Left forelimb (tissue), 1 donor: ENCODE measurements at regions not wholly inside any gene's neighbourhood (a gene's known extent, or its start where the extent isn't known, plus 50 kb on each side); places are given as distances from the start of the nearest gene placed in this dataset.

Experiments
- DNase-seq: peaks from one replicate; pipeline ENCODE4 v3.0.0-alpha.2; 2018; ENCODE audit warnings: low spot score

GRCh38 chr2:118698564-118698963 lies 148.9 kb downstream of the EN1 start:
- no peak for DNase-seq

DNA sequence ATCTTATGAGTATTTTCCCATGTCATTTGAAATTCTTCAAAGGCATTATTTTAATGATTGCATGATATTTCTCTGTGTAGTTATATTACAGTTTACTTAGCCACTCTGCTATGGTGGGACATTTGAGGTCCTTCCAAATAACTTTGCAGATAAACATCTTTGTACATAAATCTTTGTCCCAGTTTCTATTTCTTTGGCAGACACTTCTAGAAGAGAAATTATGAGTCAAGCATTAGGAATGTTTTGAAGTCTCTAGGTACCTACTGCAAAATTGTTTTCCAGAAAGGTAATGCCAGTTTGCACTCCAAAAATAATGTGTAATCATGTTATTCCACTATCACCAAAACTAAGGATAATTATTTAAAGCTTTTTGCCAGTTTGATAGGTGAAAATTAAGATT lies 149.7 kb downstream of the EN1 start:
- no peak for DNase-seq

DNA sequence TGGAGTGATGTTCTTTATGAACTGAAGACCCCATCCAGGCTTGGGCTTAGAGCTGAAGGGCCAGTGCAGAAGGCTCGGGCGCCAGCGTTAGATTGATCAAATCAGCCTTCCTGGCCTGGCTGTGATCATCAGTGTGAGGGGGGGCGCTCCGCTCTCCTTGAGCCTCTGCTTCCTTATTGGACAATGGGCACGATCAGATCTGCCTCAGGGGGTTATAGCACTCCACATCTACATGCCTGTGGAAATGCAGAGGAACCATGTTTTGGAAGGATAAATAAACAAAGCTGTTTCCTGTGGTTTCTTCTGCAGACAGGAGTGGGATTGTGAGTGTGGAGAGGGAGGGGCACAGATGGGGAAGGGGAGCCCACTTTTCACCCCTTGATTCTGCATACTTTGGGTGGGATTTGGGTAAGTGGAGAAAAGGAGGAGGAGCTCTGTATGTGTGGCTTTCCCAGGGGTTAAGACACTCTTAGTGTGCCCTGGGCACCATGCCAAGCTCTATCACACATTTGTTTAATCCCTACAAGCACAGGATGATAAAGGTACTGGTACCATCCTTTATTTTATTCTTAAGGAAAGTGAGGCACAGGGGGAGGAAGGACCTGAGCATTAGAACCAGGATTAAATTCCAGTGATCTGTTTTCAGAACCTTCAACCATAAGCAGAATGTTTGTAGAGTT lies 150.5 kb downstream of the EN1 start:
- no peak for DNase-seq

DNA sequence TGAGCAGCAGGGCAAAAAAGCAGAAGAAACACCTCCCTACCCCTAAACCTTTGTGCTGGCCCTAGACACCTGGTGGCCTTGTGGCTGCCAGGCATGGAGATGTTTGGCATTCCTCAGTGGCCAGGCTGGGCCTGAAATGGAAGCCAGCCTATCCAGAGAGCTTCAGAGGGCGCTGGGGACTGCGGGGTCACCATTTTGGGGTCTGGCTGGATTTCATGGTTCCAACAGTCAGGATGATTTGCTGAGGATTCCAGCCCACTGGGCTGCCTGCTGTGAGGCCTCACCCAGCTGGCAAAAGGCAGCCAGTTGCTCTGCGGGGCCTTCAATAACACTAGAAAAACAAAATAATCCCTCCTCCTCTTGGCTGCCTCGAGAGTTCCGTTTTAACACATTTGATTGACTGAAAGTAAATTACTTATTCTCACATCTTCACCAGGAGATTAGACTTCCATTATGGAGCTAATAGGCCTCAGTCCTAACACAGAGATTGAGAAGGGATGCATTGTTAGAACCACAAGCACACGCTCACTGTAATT lies 154.1 kb downstream of the EN1 start:
- DNase-seq, result no peak

GRCh38 chr2:118689874-118690273 lies 157.6 kb downstream of the EN1 start:
- DNase-seq, result no peak

GRCh38 chr2:118689456-118689855 lies 158.0 kb downstream of the EN1 start:
- DNase-seq, result no peak

DNA sequence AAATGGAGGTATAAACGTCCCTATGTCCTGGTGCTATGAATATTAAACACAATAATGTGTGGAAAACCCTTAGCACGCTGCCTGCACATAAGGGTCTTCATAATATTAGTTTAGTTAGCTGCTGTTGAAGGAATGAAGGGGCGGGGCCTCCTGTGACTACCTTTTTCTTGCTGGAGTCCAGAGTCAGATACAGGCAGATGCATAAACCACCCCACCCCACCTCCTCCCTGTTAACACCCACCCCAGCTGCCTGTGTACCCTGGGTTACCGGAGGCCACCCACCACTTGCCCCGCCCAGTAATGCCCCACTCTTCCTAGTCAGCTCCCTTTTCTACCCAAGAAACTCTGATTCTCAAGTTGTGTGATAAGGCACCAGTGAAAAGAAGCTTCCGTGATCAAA lies 158.4 kb downstream of the EN1 start:
- no peak for DNase-seq

DNA sequence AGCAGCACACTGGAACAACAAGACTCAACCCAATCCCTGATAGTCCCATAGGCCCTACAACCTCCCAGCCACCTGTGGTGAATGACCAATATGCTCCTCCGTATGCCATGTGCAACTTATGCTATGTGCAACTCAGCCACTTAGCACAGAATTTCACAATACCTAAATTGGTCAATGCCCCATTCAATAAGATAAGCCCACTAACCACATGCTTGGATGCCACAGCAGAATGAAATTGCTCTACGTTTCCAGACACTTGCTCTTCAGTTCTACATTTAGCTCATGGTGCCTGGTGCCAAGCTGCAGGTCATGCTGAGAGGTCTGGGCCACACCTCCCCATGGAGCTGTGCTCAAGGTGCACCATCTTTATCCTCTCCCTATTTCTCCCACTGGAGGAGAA lies 159.8 kb downstream of the EN1 start:
- no peak for DNase-seq

DNA sequence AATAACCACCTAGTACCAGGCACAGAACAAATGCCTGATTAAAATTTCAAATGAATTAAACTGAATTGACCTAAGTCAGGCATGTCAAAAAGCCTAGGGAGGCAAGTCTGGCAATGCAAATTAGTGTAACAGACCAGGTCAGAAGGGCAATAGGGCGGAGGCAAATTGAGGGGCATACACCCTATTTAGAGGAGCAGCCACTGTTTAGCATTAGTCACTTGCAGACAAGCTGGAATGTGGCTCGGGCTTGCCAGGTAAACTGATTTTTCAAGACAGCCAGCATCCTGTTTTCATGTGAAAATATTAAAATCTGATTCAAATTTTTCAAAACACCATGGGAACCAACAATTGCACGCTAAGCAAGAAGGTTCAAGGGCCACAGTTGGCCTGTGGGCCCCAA lies 160.3 kb downstream of the EN1 start:
- no peak for DNase-seq

DNA sequence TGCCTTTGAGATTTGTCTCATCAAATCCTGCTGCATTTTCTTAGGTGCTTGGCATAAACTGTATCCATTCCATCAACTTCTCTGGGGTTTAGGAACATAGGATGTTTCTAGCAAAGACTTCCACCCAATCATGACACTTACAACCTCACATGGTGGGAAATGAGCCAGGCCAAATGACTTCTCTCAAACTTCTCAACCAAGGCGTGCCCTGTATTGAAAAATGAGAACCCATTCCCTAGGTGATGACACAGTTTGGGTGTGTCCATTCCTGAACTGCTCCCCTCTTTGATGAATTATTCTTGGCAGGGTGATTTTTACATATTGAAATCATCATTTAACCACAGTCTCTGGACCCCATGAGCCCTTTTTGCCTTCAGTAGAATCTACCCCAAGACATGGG lies 161.1 kb downstream of the EN1 start:
- DNase-seq, result no peak

- DNase-seq, result no peak
Measured at GRCh38 chr2:118683460-118683859, 164.0 kb downstream of the EN1 start.

DNA sequence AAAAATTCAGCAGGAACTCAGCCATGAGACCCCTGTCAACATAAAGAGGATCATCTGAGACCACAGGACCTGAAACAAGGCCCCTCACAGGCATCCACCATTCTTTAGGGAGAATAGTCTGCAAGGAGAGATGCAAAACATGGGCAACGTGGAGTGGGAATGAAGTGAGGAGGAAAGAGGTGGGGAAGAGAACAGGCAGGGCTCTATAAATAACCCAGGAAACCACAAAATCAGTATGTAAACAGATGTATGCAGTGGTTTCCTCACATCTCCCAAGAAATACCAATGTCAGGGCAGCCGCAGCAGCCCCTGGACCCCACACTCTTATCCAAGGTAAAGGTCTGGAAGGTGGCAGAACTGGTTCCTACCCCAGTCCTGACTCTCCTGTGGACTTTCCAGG lies 168.5 kb downstream of the EN1 start:
- DNase-seq, result no peak

DNA sequence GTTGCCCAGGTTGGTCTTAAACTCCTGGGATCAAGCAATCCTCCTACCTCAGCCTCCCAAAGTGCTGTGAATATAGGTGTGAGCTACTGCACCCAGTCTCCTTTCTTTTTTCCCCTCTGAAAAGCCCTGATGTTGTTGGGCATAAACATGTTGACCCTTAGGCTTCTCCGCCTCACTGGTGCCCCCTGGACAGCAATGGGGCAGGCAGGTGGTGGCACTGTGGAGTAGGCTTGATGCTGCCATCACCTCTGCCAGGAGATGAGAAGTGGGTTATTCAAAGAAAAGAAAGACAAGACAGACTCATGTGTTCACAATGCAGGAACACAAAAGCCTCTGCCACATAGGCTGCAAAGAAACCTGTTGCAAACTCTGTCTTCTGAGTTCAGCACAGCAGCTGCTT lies 169.9 kb downstream of the EN1 start:
- no peak for DNase-seq

GRCh38 chr2:118675531-118675930 lies 171.9 kb downstream of the EN1 start:
- no peak for DNase-seq

GRCh38 chr2:118672571-118673158 lies 174.8 kb downstream of the EN1 start:
- DNase-seq, result no peak

- no peak for DNase-seq
Measured at GRCh38 chr2:118671701-118672454, 175.6 kb downstream of the EN1 start.

GRCh38 chr2:118670838-118671237 lies 176.6 kb downstream of the EN1 start:
- DNase-seq, result no peak

GRCh38 chr2:118670276-118670675 lies 177.2 kb downstream of the EN1 start:
- no peak for DNase-seq

GRCh38 chr2:118669654-118670053 lies 177.8 kb downstream of the EN1 start:
- DNase-seq, result no peak

GRCh38 chr2:118668431-118669424 lies 178.7 kb downstream of the EN1 start:
- DNase-seq, result no peak

GRCh38 chr2:118667964-118668363 lies 179.5 kb downstream of the EN1 start:
- no peak for DNase-seq

- DNase-seq, result no peak
Measured at GRCh38 chr2:118667348-118667747, 180.1 kb downstream of the EN1 start.
